ENCODE measurements at regions not wholly inside any gene's neighbourhood (a gene's known extent, or its start where the extent isn't known, plus 50 kb on each side); places are given as distances from the start of the nearest gene placed in this dataset.
"Not testable (repeated sequence)": the region's sequence is repeated elsewhere in the genome, so short reads cannot be mapped to it uniquely, and the experiment has no call there.

- Histone ChIP-seq H2AFZ (ENCODE audit: control insufficient read depth, low read depth, low read length) (no peak overlapping the region), H4K20me1 (ENCODE audit: control insufficient read depth, insufficient read depth) (no peaks in the 10 kb centered on the region), H3K9me3 (replicated peaks; ENCODE audit: control insufficient read depth, insufficient read depth, low read length) (no peaks in the 10 kb centered on the region; the same call in 2 of the 3 replicates), H3K27ac (ENCODE audit: control insufficient read depth, insufficient read depth) (no peak overlapping the region), H3K9ac (ENCODE audit: control insufficient read depth, insufficient read depth, low read length) (no peak overlapping the region), H3K36me3 (ENCODE audit: control insufficient read depth in 2 of 2, insufficient read depth in 2 of 2, low read length in 1 of 2) (no peaks in the 10 kb centered on the region), H3K4me3 (no peak overlapping the region), H3K4me1 (ENCODE audit: control insufficient read depth, insufficient read depth, low read length) (no peaks in the 10 kb centered on the region), H3K27me3 (replicated peaks in 1 of 2; ENCODE audit: control insufficient read depth in 2 of 2, insufficient read depth in 2 of 2, low read length in 1 of 2) (no peaks in the 10 kb centered on the region), H3K4me2 (ENCODE audit: control insufficient read depth, insufficient read depth) (no peak overlapping the region), H3K79me2 (ENCODE audit: control insufficient read depth, insufficient read depth, low read length) (no peaks in the 10 kb centered on the region)
- CTCF ChIA-PET = no interaction called here
- DNase-seq (ENCODE audit: low read depth, low spot score) (no peak), FAIRE-seq (no peak), ATAC-seq (no peak)
- POLR2A ChIA-PET = no interaction called here
- 0% methylated on average over 2 of the region's 2 CpGs for WGBS (ENCODE audit: insufficient coverage, insufficient replicate concordance, low lambda C conversion rate, missing lambda C conversion rate)
- SMC1A ChIA-PET (ENCODE audit: uncharacterized antibody, unreplicated experiment) = no interaction called here
- in situ Hi-C loops (cut with MboI) (no loop called here), intact Hi-C loops (cut with micrococcal nuclease; ENCODE audit: unreplicated experiment) (no loop called here)
- RAD21 ChIA-PET (ENCODE audit: unreplicated experiment) = no interaction called here
- no peak for TF ChIP-seq ZSCAN29 (IDR thresholded peaks at IDR 0.05)
- TF ChIP-seq, protein P1, sequence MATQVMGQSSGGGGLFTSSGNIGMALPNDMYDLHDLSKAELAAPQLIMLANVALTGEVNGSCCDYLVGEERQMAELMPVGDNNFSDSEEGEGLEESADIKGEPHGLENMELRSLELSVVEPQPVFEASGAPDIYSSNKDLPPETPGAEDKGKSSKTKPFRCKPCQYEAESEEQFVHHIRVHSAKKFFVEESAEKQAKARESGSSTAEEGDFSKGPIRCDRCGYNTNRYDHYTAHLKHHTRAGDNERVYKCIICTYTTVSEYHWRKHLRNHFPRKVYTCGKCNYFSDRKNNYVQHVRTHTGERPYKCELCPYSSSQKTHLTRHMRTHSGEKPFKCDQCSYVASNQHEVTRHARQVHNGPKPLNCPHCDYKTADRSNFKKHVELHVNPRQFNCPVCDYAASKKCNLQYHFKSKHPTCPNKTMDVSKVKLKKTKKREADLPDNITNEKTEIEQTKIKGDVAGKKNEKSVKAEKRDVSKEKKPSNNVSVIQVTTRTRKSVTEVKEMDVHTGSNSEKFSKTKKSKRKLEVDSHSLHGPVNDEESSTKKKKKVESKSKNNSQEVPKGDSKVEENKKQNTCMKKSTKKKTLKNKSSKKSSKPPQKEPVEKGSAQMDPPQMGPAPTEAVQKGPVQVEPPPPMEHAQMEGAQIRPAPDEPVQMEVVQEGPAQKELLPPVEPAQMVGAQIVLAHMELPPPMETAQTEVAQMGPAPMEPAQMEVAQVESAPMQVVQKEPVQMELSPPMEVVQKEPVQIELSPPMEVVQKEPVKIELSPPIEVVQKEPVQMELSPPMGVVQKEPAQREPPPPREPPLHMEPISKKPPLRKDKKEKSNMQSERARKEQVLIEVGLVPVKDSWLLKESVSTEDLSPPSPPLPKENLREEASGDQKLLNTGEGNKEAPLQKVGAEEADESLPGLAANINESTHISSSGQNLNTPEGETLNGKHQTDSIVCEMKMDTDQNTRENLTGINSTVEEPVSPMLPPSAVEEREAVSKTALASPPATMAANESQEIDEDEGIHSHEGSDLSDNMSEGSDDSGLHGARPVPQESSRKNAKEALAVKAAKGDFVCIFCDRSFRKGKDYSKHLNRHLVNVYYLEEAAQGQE (IDR thresholded peaks at IDR 0.05; ENCODE audit: low read depth, low read length) = no peak
- TF ChIP-seq RUNX3 (IDR thresholded peaks at IDR 0.05; ENCODE audit: low read length) = no peak
- no peak for TF ChIP-seq TCF7 (IDR thresholded peaks at IDR 0.05; ENCODE audit: borderline replicate concordance)
- TF ChIP-seq STAT1 (conservative IDR thresholded peaks at IDR 0.05) = no peak
- no peak for TF ChIP-seq IKZF2 (IDR thresholded peaks at IDR 0.05)
- TF ChIP-seq HDAC6 (IDR thresholded peaks at IDR 0.05; ENCODE audit: unreplicated experiment) = no peak
- BruUV-seq (replicated peaks) = no TSS peak
Measured at GRCh38 chr15:47095833-47096232, 621.5 kb upstream of the SEMA6D start.

DNA sequence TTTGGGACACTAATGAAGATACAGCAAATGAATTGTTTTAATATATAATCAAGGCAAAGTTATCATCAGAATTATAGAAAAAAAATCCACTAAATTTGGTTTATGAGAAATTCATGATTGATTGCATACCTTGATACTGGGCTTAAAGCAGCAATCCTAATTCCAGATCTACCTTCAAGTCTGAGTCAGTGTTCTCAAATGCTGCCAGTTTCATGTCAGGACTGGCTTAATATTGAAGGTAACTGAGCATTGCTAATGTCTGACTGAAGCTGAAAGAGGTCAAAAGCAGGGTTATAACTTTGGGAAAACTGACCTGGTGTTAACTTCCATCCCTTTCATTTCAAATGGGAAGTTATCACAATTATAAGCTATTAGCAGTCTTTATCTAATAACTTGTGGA is 618.8 kb upstream of the SEMA6D start:
- H3K27me3 ChIP-seq (replicated peaks in 1 of 2; ENCODE audit: control insufficient read depth in 2 of 2, insufficient read depth in 2 of 2, low read length in 1 of 2); H4K20me1 ChIP-seq (ENCODE audit: control insufficient read depth, insufficient read depth); H3K9ac ChIP-seq (ENCODE audit: control insufficient read depth, insufficient read depth, low read length); H3K4me2 ChIP-seq (ENCODE audit: control insufficient read depth, insufficient read depth); ATAC-seq; H2AFZ ChIP-seq (ENCODE audit: control insufficient read depth, low read depth, low read length); POLR2A ChIA-PET; BruUV-seq (replicated peaks); intact Hi-C loops (cut with micrococcal nuclease; ENCODE audit: unreplicated experiment); DNase-seq (ENCODE audit: low read depth, low spot score); RAD21 ChIA-PET (ENCODE audit: unreplicated experiment); H3K79me2 ChIP-seq (ENCODE audit: control insufficient read depth, insufficient read depth, low read length); H3K4me1 ChIP-seq (ENCODE audit: control insufficient read depth, insufficient read depth, low read length); SMC1A ChIA-PET (ENCODE audit: uncharacterized antibody, unreplicated experiment); H3K36me3 ChIP-seq (ENCODE audit: control insufficient read depth in 2 of 2, insufficient read depth in 2 of 2, low read length in 1 of 2); H3K9me3 ChIP-seq (replicated peaks; ENCODE audit: control insufficient read depth, insufficient read depth, low read length); in situ Hi-C loops (cut with MboI); H3K27ac ChIP-seq (ENCODE audit: control insufficient read depth, insufficient read depth); H3K4me3 ChIP-seq; FAIRE-seq: not testable (repeated sequence)
- CTCF ChIA-PET = interaction anchor here (0.8 kb wide), 1 partner anchor 21 kb away, joined by 3 read pairs; no protein-coding TSS in a partner anchor

GRCh38 chr15:47099801-47100200 is 617.5 kb upstream of the SEMA6D start:
- BruUV-seq (replicated peaks); intact Hi-C loops (cut with micrococcal nuclease; ENCODE audit: unreplicated experiment); H4K20me1 ChIP-seq (ENCODE audit: control insufficient read depth, insufficient read depth); H3K36me3 ChIP-seq (ENCODE audit: control insufficient read depth in 2 of 2, insufficient read depth in 2 of 2, low read length in 1 of 2); H3K9me3 ChIP-seq (replicated peaks; ENCODE audit: control insufficient read depth, insufficient read depth, low read length); H3K9ac ChIP-seq (ENCODE audit: control insufficient read depth, insufficient read depth, low read length); CTCF ChIA-PET; H2AFZ ChIP-seq (ENCODE audit: control insufficient read depth, low read depth, low read length); FAIRE-seq; ATAC-seq; SMC1A ChIA-PET (ENCODE audit: uncharacterized antibody, unreplicated experiment); DNase-seq (ENCODE audit: low read depth, low spot score); H3K27me3 ChIP-seq (replicated peaks in 1 of 2; ENCODE audit: control insufficient read depth in 2 of 2, insufficient read depth in 2 of 2, low read length in 1 of 2); H3K4me3 ChIP-seq; RAD21 ChIA-PET (ENCODE audit: unreplicated experiment); H3K79me2 ChIP-seq (ENCODE audit: control insufficient read depth, insufficient read depth, low read length); POLR2A ChIA-PET; H3K4me1 ChIP-seq (ENCODE audit: control insufficient read depth, insufficient read depth, low read length); in situ Hi-C loops (cut with MboI); H3K4me2 ChIP-seq (ENCODE audit: control insufficient read depth, insufficient read depth); H3K27ac ChIP-seq (ENCODE audit: control insufficient read depth, insufficient read depth): not testable (repeated sequence)
- 0% methylated on average over 3 of the region's 6 CpGs for WGBS (ENCODE audit: insufficient coverage, insufficient replicate concordance, low lambda C conversion rate, missing lambda C conversion rate)

Data from GM12878 (cell line).